Colonic mucosa (tissue), 4 donors: ENCODE measurements at regions not wholly inside any gene's neighbourhood (a gene's known extent, or its start where the extent isn't known, plus 50 kb on each side); places are given as distances from the start of the nearest gene placed in this dataset.
"Not testable (repeated sequence)": the region's sequence is repeated elsewhere in the genome, so short reads cannot be mapped to it uniquely, and the experiment has no call there.

Experiments used
- DNase-seq: peaks from one replicate; pipeline ENCODE4 v3.0.0-alpha.2; 2020
- H3K27ac ChIP-seq: fragments of 200-600 bp; one replicate; pipeline ENCODE4 v1.8.0; 2021
- H3K27me3 ChIP-seq: fragments of 200-600 bp; one replicate; pipeline ENCODE4 v1.8.0; 2021
- H3K36me3 ChIP-seq: fragments of 200-600 bp; one replicate; pipeline ENCODE4 v1.8.0; 2021
- H3K4me1 ChIP-seq: fragments of 200-600 bp; one replicate; pipeline ENCODE4 v1.8.0; 2021; ENCODE audit warnings: mild to moderate bottlenecking
- H3K4me3 ChIP-seq: fragments of 200-600 bp; one replicate; pipeline ENCODE4 v1.8.0; 2021
- H3K9ac ChIP-seq, 2 donors: one replicate each; pipeline ENCODE4 v1.7.0; 2013; ENCODE audit warnings: control low read depth in 2 of 2, low read depth in 2 of 2, low read length in 2 of 2
- H3K9me3 ChIP-seq: fragments of 200-600 bp; one replicate; pipeline ENCODE4 v1.8.0; 2021
- CTCF ChIP-seq: fragments of 200-600 bp; IDR thresholded peaks from one replicate; pipeline ENCODE4 v1.8.0; 2022; ENCODE audit warnings: antibody characterized with exemption, mild to moderate bottlenecking
- intact Hi-C: fragments of 100-400 bp; cut with DNase I; formaldehyde crosslinking; loops from one replicate; pipeline ENCODE4 v1.14.1; 2022
- donor health status: healthy.
- donor health status: DM: no; HTN: no; CAD: no.
- donor health status: DM: no; HTN: no; CAD: no.

- no peak for DNase-seq
- H3K27me3 ChIP-seq: no peaks in the 10 kb centered on the region
- no peaks in the 10 kb centered on the region for H3K9me3 ChIP-seq
- H3K9ac ChIP-seq: no peak overlapping the region
- TF ChIP-seq CTCF: no peak
- no peaks in the 10 kb centered on the region for H3K4me1 ChIP-seq
- intact Hi-C loops: no loop called here
- no peak overlapping the region for H3K4me3 ChIP-seq
- no peak overlapping the region for H3K27ac ChIP-seq
- H3K36me3 ChIP-seq: no peaks in the 10 kb centered on the region
Measured at GRCh38 chr11:134955281-134955680, 543.2 kb upstream of the B3GAT1 start.

- intact Hi-C loops, H3K9me3 ChIP-seq, H3K9ac ChIP-seq, H3K27ac ChIP-seq, H3K36me3 ChIP-seq, DNase-seq, H3K4me1 ChIP-seq, H3K4me3 ChIP-seq, H3K27me3 ChIP-seq: not testable (repeated sequence)
Measured at GRCh38 chr11:134954456-134954855, 542.4 kb upstream of the B3GAT1 start.

GRCh38 chr11:134953417-134953970 lies 541.5 kb upstream of the B3GAT1 start:
- H3K9ac ChIP-seq, H3K4me3 ChIP-seq, H3K4me1 ChIP-seq, DNase-seq, H3K9me3 ChIP-seq, H3K27me3 ChIP-seq, H3K27ac ChIP-seq, H3K36me3 ChIP-seq, intact Hi-C loops: not testable (repeated sequence)

GRCh38 chr11:134951305-134951700 lies 539.3 kb upstream of the B3GAT1 start:
- Histone ChIP-seq H3K27ac (no peak overlapping the region), H3K4me3 (no peak overlapping the region), H3K4me1 (no peaks in the 10 kb centered on the region), H3K36me3 (no peaks in the 10 kb centered on the region), H3K9ac (no peak overlapping the region), H3K27me3 (no peaks in the 10 kb centered on the region), H3K9me3 (no peaks in the 10 kb centered on the region)
- intact Hi-C loops: no loop called here
- no peak for DNase-seq
- no peak for TF ChIP-seq CTCF

- Histone ChIP-seq H3K4me3 (no peak overlapping the region), H3K4me1 (no peaks in the 10 kb centered on the region), H3K9me3 (no peaks in the 10 kb centered on the region), H3K27ac (no peak overlapping the region), H3K36me3 (no peaks in the 10 kb centered on the region), H3K27me3 (no peaks in the 10 kb centered on the region), H3K9ac (no peak overlapping the region)
- intact Hi-C loops: no loop called here
- no peak for TF ChIP-seq CTCF
- no peak for DNase-seq
Measured at GRCh38 chr11:134950692-134951304, 538.8 kb upstream of the B3GAT1 start.

GRCh38 chr11:134949121-134950090 lies 537.4 kb upstream of the B3GAT1 start:
- TF ChIP-seq CTCF: no peak
- H3K4me3 ChIP-seq: no peak overlapping the region
- H3K36me3 ChIP-seq: no peaks in the 10 kb centered on the region
- H3K27me3 ChIP-seq: no peaks in the 10 kb centered on the region
- no peak overlapping the region for H3K9ac ChIP-seq
- intact Hi-C loops: no loop called here
- no peaks in the 10 kb centered on the region for H3K4me1 ChIP-seq
- H3K27ac ChIP-seq: no peak overlapping the region
- no peaks in the 10 kb centered on the region for H3K9me3 ChIP-seq
- no peak for DNase-seq
